CD4-positive, CD25-positive, alpha-beta regulatory T cell (primary cell): ENCODE measurements at regions not wholly inside any gene's neighbourhood (a gene's known extent, or its start where the extent isn't known, plus 50 kb on each side); places are given as distances from the start of the nearest gene placed in this dataset.

Source experiments
- ATAC-seq, 2 donors: fragments of 150-1000 bp; cut with Tn5 transposase; one replicate each; pipeline ENCODE4 v1.10.0; 2021; ENCODE audit warnings: low read depth in 2 of 2, moderate number of reproducible peaks in 2 of 2, moderate library complexity in 1 of 2
- DNase-seq, 3 donors: peaks; one replicate each; pipeline versions ENCODE4 v3.0.0 to v3.0.0-alpha.2; 2012 to 2022; ENCODE audit warnings: mixed read lengths in 1 of 3
- H3K27ac ChIP-seq: one replicate; pipeline ENCODE4 v1.7.0; 2013; ENCODE audit warnings: mild to moderate bottlenecking, low read length; ENCODE audit not compliant: insufficient read depth, poor library complexity, severe bottlenecking
- H3K27me3 ChIP-seq: one replicate; pipeline ENCODE4 v1.7.0; 2013; ENCODE audit warnings: low read length; ENCODE audit not compliant: control insufficient read depth, insufficient read depth
- H3K36me3 ChIP-seq: one replicate; pipeline ENCODE4 v1.7.0; 2013; ENCODE audit warnings: mild to moderate bottlenecking, low read length, moderate library complexity; ENCODE audit not compliant: control insufficient read depth, insufficient read depth
- H3K4me1 ChIP-seq: 2 replicates; pipeline ENCODE4 v1.7.0; 2013; ENCODE audit warnings: mild to moderate bottlenecking, low read length; ENCODE audit not compliant: insufficient read depth, control insufficient read depth, poor library complexity, severe bottlenecking
- H3K4me3 ChIP-seq: one replicate; pipeline ENCODE4 v1.7.0; 2013; ENCODE audit warnings: low read depth, mild to moderate bottlenecking, low read length, moderate library complexity
- H3K9me3 ChIP-seq, 2 experiments: 1 replicate in 1 of 2; 2 replicates in 1 of 2; pipeline ENCODE4 v1.7.0; 2013; ENCODE audit warnings: low read length in 2 of 2, mild to moderate bottlenecking in 1 of 2, moderate library complexity in 1 of 2; ENCODE audit not compliant: control insufficient read depth in 2 of 2
- H3K27ac Mint-ChIP-seq, 3 donors: one replicate each; pipeline ENCODE4 v1.8.0; 2020 to 2022; ENCODE audit warnings: mild to moderate bottlenecking in 3 of 3, mixed read lengths in 3 of 3, moderate library complexity in 2 of 3
- H3K27me3 Mint-ChIP-seq: one replicate; pipeline ENCODE4 v1.8.0; 2022; ENCODE audit warnings: mild to moderate bottlenecking, mixed read lengths
- H3K36me3 Mint-ChIP-seq: one replicate; pipeline ENCODE4 v1.8.0; 2020; ENCODE audit warnings: mixed read lengths
- H3K4me1 Mint-ChIP-seq, 4 donors: one replicate each; pipeline ENCODE4 v1.8.0; 2020 to 2022; ENCODE audit warnings: mixed read lengths in 4 of 4, mild to moderate bottlenecking in 1 of 4
- H3K4me3 Mint-ChIP-seq, 4 donors: one replicate each; pipeline ENCODE4 v1.8.0; 2020 to 2022; ENCODE audit warnings: mild to moderate bottlenecking in 4 of 4, mixed read lengths in 4 of 4, moderate library complexity in 3 of 4
- H3K9me3 Mint-ChIP-seq, 7 donors: one replicate each; pipeline ENCODE4 v1.8.0; 2020 to 2022; ENCODE audit warnings: mixed read lengths in 7 of 7, mild to moderate bottlenecking in 3 of 7, moderate library complexity in 2 of 7

DNA sequence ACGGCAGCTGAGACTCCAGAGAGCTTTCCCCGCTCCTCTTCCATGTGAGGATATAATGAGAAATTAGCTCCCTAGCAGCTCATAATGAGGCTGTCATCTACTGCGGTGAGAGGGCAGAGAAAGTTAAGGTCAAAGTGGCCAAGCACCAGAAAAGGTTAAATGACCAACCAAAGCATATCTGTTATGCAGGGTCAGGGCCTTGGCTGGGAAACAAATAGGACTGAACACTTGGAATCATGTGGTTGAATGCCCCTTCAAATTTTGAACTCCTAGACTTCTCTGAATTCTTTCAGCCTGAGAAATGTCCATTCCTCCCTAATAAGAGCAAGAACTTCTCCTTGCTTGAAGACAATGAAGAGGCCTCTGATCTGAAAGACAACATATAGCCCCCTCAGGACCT is 115.9 kb downstream of the TM2D1 start:
- Histone ChIP-seq H3K27ac (no peak overlapping the region), H3K4me1 (no peaks in the 10 kb centered on the region), H3K9me3 (no peaks in the 10 kb centered on the region), H3K36me3 (no peaks in the 10 kb centered on the region), H3K27me3 (peaks cover 1% of the 10 kb centered on the region), H3K4me3 (no peak overlapping the region)
- peaks cover 11% of the 10 kb centered on the region for H3K27me3 Mint-ChIP-seq
- no peak overlapping the region for H3K27ac Mint-ChIP-seq
- H3K4me1 Mint-ChIP-seq, result no peaks in the 10 kb centered on the region
- H3K36me3 Mint-ChIP-seq, result no peaks in the 10 kb centered on the region
- H3K9me3 Mint-ChIP-seq, result no peaks in the 10 kb centered on the region
- DNase-seq, result no peak
- no peak for ATAC-seq
- H3K4me3 Mint-ChIP-seq, result no peak overlapping the region

DNA sequence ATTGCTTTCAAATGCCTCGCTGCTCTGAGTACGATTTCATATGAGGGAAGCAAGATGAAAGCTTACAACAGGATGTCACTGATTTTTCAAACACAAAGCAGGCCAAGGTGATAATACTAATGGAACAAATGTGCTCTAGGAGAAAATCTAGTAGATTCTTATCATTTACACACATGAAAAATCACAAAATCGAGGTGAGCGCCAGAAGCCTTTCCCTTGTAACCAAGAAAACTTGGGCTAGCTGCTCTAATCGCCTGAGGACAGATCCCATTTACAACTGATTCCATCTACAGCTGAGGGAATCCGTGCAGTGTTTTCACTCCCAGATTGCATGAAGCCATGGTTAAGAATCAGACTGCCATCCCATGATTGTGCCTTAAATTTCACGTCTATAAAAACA is 117.5 kb downstream of the TM2D1 start:
- DNase-seq (no peak), ATAC-seq (no peak)
- no peaks in the 10 kb centered on the region for H3K9me3 Mint-ChIP-seq
- no peaks in the 10 kb centered on the region for H3K4me1 Mint-ChIP-seq
- Histone ChIP-seq H3K36me3 (no peaks in the 10 kb centered on the region), H3K4me3 (no peak overlapping the region), H3K9me3 (no peaks in the 10 kb centered on the region), H3K27me3 (peaks cover 1% of the 10 kb centered on the region), H3K4me1 (no peaks in the 10 kb centered on the region), H3K27ac (no peak overlapping the region)
- no peaks in the 10 kb centered on the region for H3K36me3 Mint-ChIP-seq
- peaks cover 11% of the 10 kb centered on the region for H3K27me3 Mint-ChIP-seq
- no peak overlapping the region for H3K27ac Mint-ChIP-seq
- no peak overlapping the region for H3K4me3 Mint-ChIP-seq

DNA sequence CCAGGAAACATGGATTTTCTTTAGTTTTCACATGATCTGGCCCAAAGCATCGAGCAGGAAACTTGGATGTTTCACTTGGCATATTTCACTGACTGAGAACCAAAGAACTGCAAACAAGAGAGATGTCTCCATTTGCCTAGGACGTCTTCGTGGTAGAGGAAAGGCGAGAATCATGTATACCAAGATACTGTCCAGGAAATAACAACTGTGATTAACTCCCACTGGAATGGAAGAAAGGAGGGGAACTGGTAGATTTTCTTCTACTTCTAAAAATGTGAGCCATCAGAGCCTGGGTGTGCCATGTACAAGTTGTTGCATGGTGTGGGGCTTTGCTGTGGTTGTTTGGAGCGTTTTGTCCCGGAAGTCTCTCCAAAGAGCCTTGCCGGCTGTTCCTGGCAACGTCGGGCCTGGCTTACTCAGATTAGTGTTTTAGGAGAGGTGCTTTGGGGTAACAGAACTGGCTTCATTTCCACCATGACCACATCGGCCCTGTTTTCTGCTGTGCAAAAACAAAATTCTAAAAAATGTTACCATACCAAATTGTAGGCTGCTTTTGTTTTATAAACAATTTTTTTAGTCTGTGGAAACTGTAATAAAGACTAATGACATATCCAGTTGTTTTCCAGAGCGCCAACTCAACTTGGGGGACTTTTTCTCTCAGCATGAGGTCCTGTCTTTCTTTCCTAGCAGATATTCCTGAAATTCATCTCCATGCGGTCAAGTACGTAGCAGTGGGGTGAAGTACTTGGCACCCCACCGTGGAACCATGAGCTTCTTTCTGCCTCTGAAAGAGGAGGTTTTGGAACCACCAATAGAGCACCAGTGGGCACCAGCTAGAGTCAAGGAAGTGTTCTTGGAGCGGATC is 118.3 kb downstream of the TM2D1 start:
- Histone ChIP-seq H3K27ac (no peak overlapping the region), H3K4me3 (no peak overlapping the region), H3K9me3 (no peaks in the 10 kb centered on the region), H3K27me3 (peaks cover 1% of the 10 kb centered on the region), H3K36me3 (no peaks in the 10 kb centered on the region), H3K4me1 (no peaks in the 10 kb centered on the region)
- ATAC-seq, result no peak
- Mint-ChIP-seq H3K36me3 (no peaks in the 10 kb centered on the region), H3K4me3 (no peak overlapping the region), H3K4me1 (no peaks in the 10 kb centered on the region), H3K27ac (no peak overlapping the region), H3K9me3 (no peaks in the 10 kb centered on the region), H3K27me3 (peaks cover 11% of the 10 kb centered on the region)
- DNase-seq, result no peak

DNA sequence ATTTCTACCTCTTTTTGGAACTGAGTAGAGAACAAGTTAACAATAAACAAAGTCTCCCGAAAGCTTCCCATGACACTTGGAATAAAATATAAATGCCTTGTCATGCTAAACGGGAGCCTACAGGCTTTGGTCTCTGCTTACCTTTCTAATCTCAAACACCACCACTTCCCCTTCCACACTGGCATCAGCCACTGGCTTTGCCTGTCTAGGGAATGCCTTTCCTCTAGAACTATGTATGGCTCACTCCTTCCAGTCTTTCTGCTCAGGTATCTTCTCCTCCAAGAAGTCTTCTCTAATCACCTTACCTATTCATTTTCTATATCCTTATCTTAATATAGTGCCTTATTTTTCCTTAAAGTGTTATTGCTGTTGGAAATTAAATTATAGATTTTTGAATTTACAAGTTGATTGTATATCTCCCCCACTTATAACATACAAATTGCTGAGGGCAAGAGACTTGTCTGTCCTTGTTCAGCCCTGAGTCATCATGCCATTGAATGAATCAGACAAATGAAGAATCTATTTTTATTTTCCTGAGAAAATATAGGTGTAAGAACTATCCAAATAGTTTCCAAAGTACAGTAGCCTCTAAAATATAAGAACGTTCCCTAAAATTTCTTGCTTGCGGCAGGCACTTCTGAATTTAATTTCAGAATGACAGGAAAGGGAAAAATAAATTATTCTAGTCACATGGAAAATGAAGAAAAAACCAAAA is 119.2 kb downstream of the TM2D1 start:
- no peak overlapping the region for H3K27ac Mint-ChIP-seq
- Histone ChIP-seq H3K9me3 (no peaks in the 10 kb centered on the region), H3K4me1 (no peaks in the 10 kb centered on the region), H3K27ac (no peak overlapping the region), H3K36me3 (no peaks in the 10 kb centered on the region), H3K27me3 (peaks cover 1% of the 10 kb centered on the region), H3K4me3 (no peak overlapping the region)
- H3K36me3 Mint-ChIP-seq, result no peaks in the 10 kb centered on the region
- no peaks in the 10 kb centered on the region for H3K9me3 Mint-ChIP-seq
- H3K27me3 Mint-ChIP-seq, result peaks cover 15% of the 10 kb centered on the region
- H3K4me3 Mint-ChIP-seq, result no peak overlapping the region
- ATAC-seq, result no peak
- H3K4me1 Mint-ChIP-seq, result no peaks in the 10 kb centered on the region
- no peak for DNase-seq

DNA sequence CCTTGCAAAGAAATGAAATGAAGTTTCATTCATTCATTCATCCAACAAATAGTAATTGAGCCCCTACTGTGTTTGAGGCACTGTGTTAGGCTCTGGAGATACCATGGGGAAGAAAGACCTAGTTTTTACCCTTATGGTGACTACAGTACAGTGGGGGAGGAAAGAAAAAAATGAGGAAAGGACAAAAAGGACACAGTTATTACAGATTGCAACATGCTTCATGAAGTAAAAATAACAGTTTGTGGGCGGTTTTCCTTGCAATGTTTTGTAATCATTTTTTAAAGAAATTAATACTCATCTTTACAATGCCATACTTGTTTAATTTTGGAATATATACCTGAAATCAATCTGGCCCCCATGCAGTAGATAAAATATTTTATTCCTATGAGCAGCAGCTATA is 120.3 kb downstream of the TM2D1 start:
- H3K27ac Mint-ChIP-seq, result no peak overlapping the region
- Histone ChIP-seq H3K27me3 (no peaks in the 10 kb centered on the region), H3K4me3 (no peak overlapping the region), H3K9me3 (no peaks in the 10 kb centered on the region), H3K36me3 (no peaks in the 10 kb centered on the region), H3K4me1 (no peaks in the 10 kb centered on the region), H3K27ac (no peak overlapping the region)
- no peaks in the 10 kb centered on the region for H3K9me3 Mint-ChIP-seq
- H3K36me3 Mint-ChIP-seq, result no peaks in the 10 kb centered on the region
- peaks cover 17% of the 10 kb centered on the region for H3K27me3 Mint-ChIP-seq
- H3K4me3 Mint-ChIP-seq, result no peak overlapping the region
- DNase-seq (no peak), ATAC-seq (no peak)
- no peaks in the 10 kb centered on the region for H3K4me1 Mint-ChIP-seq

DNA sequence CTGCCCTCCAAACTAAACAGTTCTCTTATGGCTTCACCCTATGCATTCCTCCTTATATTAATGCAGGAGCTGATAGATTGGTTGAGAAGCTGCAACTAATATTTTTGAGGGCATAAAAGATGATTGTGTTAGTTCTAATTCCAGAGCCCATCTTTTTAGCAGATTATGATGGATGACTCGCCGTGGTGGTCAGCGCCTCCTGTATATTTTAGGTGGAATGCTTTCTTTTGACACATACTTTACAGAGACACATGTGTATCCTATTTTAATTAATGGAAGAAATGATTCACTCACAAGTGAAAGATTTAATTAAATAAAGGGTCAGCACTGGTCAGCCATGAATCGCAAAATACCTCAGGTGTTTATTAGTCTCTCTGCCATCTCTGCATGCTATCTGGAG is 120.7 kb downstream of the TM2D1 start:
- Mint-ChIP-seq H3K9me3 (no peaks in the 10 kb centered on the region), H3K27ac (no peak overlapping the region), H3K4me1 (no peaks in the 10 kb centered on the region), H3K36me3 (no peaks in the 10 kb centered on the region), H3K27me3 (peaks cover 13% of the 10 kb centered on the region), H3K4me3 (no peak overlapping the region)
- no peak for DNase-seq
- ATAC-seq, result no peak
- Histone ChIP-seq H3K36me3 (no peaks in the 10 kb centered on the region), H3K27me3 (no peaks in the 10 kb centered on the region), H3K4me1 (no peaks in the 10 kb centered on the region), H3K9me3 (no peaks in the 10 kb centered on the region), H3K4me3 (no peak overlapping the region), H3K27ac (no peak overlapping the region)

DNA sequence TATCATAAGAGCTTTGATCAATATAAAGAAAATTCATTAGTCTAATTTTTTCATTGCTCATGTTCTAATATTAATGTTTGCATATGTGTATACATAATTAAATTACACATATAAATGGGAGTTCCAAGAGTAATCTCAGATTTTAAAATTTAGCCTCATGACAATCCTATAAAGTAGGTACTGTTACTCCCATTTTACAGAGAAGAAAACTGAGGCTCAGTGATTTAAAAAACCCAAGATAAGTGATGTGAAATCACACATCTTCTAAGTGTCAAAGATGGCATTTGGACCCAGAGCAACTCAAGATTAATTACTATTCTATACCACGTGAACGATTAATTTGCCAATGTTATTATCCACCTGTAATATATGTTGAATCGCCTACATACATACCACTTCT is 122.3 kb downstream of the TM2D1 start:
- Histone ChIP-seq H3K4me1 (no peaks in the 10 kb centered on the region), H3K4me3 (no peak overlapping the region), H3K36me3 (no peaks in the 10 kb centered on the region), H3K27me3 (no peaks in the 10 kb centered on the region), H3K9me3 (no peaks in the 10 kb centered on the region), H3K27ac (no peak overlapping the region)
- ATAC-seq (no peak), DNase-seq (no peak)
- Mint-ChIP-seq H3K36me3 (no peaks in the 10 kb centered on the region), H3K4me3 (no peak overlapping the region), H3K27me3 (peaks cover 13% of the 10 kb centered on the region), H3K9me3 (peaks cover 0 to 1% (median 0%) of the 10 kb centered on the region in 7 donors), H3K4me1 (no peaks in the 10 kb centered on the region), H3K27ac (no peak overlapping the region)

DNA sequence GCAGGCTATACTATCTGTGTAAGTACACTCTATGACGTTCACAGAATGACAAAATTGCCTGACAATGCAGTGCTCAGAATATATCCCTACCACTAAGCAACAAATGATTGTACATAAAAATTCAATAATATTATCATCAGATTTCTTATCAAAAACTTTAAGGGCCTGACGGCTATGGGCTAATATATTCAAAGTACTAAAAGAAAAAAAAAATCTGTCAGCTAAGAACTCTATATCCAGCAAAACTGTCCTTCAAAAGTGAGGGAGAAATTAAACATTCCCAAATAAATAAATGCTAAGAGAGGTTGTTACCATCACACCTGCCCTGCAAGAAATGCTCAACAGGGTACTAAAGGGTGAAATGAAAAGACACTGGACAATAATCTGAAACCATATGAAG is 127.3 kb downstream of the TM2D1 start:
- Mint-ChIP-seq H3K36me3 (no peaks in the 10 kb centered on the region), H3K4me3 (no peak overlapping the region), H3K27me3 (peaks cover 21% of the 10 kb centered on the region), H3K27ac (no peak overlapping the region), H3K4me1 (no peaks in the 10 kb centered on the region), H3K9me3 (peaks cover 0 to 7% (median 0%) of the 10 kb centered on the region in 7 donors)
- H3K27ac ChIP-seq, result no peak overlapping the region
- no peaks in the 10 kb centered on the region for H3K36me3 ChIP-seq
- no peak for DNase-seq
- no peaks in the 10 kb centered on the region for H3K4me1 ChIP-seq
- no peak for ATAC-seq
- no peak overlapping the region for H3K4me3 ChIP-seq
- H3K27me3 ChIP-seq, result peaks cover 10% of the 10 kb centered on the region
- H3K9me3 ChIP-seq, result no peaks in the 10 kb centered on the region
